Heart right ventricle (tissue), 16 donors: ENCODE measurements at regions not wholly inside any gene's neighbourhood (a gene's known extent, or its start where the extent isn't known, plus 50 kb on each side); places are given as distances from the start of the nearest gene placed in this dataset.

ENCODE experiments used
- ATAC-seq, 8 donors: fragments of 200-7000 bp; cut with Tn5 transposase; one replicate each; pipeline ENCODE4 v1.9.1; 2020; ENCODE audit warnings: mild to moderate bottlenecking in 8 of 8, moderate library complexity in 8 of 8, moderate number of reproducible peaks in 1 of 8
- DNase-seq, 2 donors: peaks; one replicate each; pipeline ENCODE4 v3.0.0-alpha.2; 2020
- H3K27ac ChIP-seq, 10 donors: fragments of 200-600 bp; sonication (generic) in 2 of 10; one replicate each; pipeline versions ENCODE4 v1.5.0 to v1.8.0; 2020 to 2022; ENCODE audit warnings: mild to moderate bottlenecking in 3 of 10
- H3K27me3 ChIP-seq, 7 donors: fragments of 200-600 bp; one replicate each; pipeline ENCODE4 v1.8.0; 2021 to 2022; ENCODE audit warnings: mild to moderate bottlenecking in 2 of 7
- H3K36me3 ChIP-seq, 9 donors: fragments of 200-600 bp; sonication (generic) in 1 of 9; one replicate each; pipeline versions ENCODE4 v1.5.0 to v1.8.0; 2020 to 2022; ENCODE audit warnings: mild to moderate bottlenecking in 2 of 9
- H3K4me1 ChIP-seq, 9 donors: fragments of 200-600 bp; sonication (generic) in 1 of 9; one replicate each; pipeline versions ENCODE4 v1.5.0 to v1.8.0; 2020 to 2022; ENCODE audit warnings: mild to moderate bottlenecking in 4 of 9
- H3K4me3 ChIP-seq, 10 donors: fragments of 200-600 bp; sonication (generic) in 2 of 10; one replicate each; pipeline versions ENCODE4 v1.5.0 to v1.8.0; 2020 to 2022; ENCODE audit warnings: mild to moderate bottlenecking in 7 of 10, moderate library complexity in 2 of 10
- H3K9me3 ChIP-seq, 11 donors: fragments of 200-600 bp in 10 of 11; sonication (generic) in 2 of 11; one replicate each; pipeline versions ENCODE4 v1.5.0 to v1.8.0; 2013 to 2022; ENCODE audit warnings: mild to moderate bottlenecking in 2 of 11, control low read depth in 1 of 11, moderate library complexity in 1 of 11
- WGBS, 2 donors: extraction: QIAGEN DNeasy Blood & Tissue Kit; methylation state at CpG; one replicate each; pipeline ENCODE4 v1.1.7; 2013; ENCODE audit warnings: inconsistent platforms in 1 of 2; 5-methylcytosine and 5-hydroxymethylcytosine counted together
- intact Hi-C, 10 donors: fragments of 100-400 bp; cut with DNase I; formaldehyde crosslinking; loops; one replicate each; pipeline versions ENCODE4 v1.11.1 to v1.14.2; 2022
- TF ChIP-seq, protein P1 (sequence below), 9 donors: fragments of 200-600 bp; sonication (generic) in 2 of 9; IDR thresholded peaks; one replicate each; pipeline versions ENCODE4 v1.5.0 to v1.8.0; 2021 to 2022; ENCODE audit warnings: antibody characterized with exemption in 9 of 9, mild to moderate bottlenecking in 5 of 9, moderate library complexity in 1 of 9
- donor health status: Arrhythmogenic right ventricular cardiomyopathy.
- donor health status: ischemic (EF 13 %, LVEDD 7.1; RV severe dilation, severe dysfunction).
- donor health status: healthy with polysubstance abuse.
- donor health status: DM: no; HTN: yes; CAD: no.
- donor health status: DM: no; HTN: no; CAD: no.
- donor health status: ischemic (EF 25% LVEDD 6.9; RV normal size, moderate dysfunction).
- donor health status: ischemic (EF 25% LVEDD 5.7; RV mildly dilated, moderate dysfunction).
- donor health status: healthy.
- donor health status: DM: yes; HTN: yes; CAD: no.
- donor health status: Ischemic cardiomyopathy.
- donor health status: ischemic (EF 35%, LVEDD 5.7; RV mildly dilated, moderate dysfunction).
- donor health status: nonischemic (EF 11% LVEDD 7.7; RV severe dilation, severe dysfunction).
- donor health status: DM: yes; HTN: yes; CAD: no.
- donor health status: PGD.
- donor health status: ischemic (EF 29% LVEDD 5.4; RV normal size, mild dysfunction).
- donor health status: nonischemic (EF 23%, LVEDD 6.1; RV moderate dilation, normal function).

DNA sequence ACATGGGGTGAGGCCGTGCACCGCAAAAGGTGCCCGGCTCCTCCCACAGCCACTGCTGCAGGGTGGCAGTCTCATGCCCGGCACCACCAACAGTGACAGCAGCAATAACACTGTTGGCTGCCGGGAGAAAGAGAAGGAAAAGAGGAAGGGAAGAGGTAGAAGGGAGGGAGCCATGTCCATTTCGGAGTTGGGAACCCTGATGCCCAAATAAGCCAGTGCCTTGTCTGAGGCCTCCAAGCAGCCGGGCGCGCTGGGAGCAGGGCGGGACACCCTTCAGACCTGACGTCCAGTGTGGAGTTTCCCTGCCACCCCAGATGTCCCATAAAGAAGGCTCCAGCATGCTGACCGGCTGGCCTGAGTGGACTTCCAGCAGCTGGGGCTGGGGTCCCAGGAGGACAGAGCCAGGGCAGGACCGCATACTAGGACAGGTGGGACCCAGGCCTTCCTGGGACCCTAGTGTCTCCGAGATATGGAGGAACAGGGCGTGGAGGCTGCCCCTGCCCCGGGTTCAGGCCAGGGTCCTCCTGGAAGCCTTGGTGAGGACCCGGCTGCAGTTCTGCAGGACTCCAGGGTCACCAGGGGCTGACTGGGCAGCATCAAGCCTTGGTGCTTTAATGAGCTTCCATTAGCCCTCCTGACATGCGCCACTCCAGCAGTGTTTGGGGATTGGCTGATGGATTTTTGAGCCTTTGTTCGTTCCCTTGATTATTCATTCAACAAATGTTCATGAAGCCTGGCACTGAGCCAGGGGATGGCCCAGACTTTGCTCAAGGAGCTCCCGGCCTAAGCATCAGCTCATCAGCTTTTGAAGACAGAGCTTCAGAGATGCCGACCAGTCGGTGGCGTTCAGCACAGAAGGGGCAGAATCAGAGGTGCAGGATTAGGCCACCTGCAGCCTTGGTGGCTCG lies 223.6 kb upstream of the CIBAR2 start:
- Histone ChIP-seq H3K27ac (no peak overlapping the region), H3K4me3 (no peak overlapping the region), H3K27me3 (peaks cover 0 to 1% (median 0%) of the 10 kb centered on the region in 7 donors), H3K9me3 (no peaks in the 10 kb centered on the region), H3K36me3 (no peaks in the 10 kb centered on the region), H3K4me1 (peaks cover 0 to 20% (median 2%) of the 10 kb centered on the region in 9 donors)
- DNase-seq: no peak
- no peak for ATAC-seq
- TF ChIP-seq, protein P1, sequence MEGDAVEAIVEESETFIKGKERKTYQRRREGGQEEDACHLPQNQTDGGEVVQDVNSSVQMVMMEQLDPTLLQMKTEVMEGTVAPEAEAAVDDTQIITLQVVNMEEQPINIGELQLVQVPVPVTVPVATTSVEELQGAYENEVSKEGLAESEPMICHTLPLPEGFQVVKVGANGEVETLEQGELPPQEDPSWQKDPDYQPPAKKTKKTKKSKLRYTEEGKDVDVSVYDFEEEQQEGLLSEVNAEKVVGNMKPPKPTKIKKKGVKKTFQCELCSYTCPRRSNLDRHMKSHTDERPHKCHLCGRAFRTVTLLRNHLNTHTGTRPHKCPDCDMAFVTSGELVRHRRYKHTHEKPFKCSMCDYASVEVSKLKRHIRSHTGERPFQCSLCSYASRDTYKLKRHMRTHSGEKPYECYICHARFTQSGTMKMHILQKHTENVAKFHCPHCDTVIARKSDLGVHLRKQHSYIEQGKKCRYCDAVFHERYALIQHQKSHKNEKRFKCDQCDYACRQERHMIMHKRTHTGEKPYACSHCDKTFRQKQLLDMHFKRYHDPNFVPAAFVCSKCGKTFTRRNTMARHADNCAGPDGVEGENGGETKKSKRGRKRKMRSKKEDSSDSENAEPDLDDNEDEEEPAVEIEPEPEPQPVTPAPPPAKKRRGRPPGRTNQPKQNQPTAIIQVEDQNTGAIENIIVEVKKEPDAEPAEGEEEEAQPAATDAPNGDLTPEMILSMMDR (IDR thresholded peaks at IDR 0.05): no peak
- WGBS, 2 donors: 90 to 93% methylated on average over 24 of the region's 24 CpGs
- intact Hi-C loops: no loop called here

- no peak for DNase-seq
- Histone ChIP-seq H3K4me3 (no peak overlapping the region), H3K4me1 (peaks cover 0 to 17% (median 0%) of the 10 kb centered on the region in 9 donors), H3K9me3 (no peaks in the 10 kb centered on the region), H3K36me3 (no peaks in the 10 kb centered on the region), H3K27me3 (no peaks in the 10 kb centered on the region), H3K27ac (no peak overlapping the region)
- TF ChIP-seq, protein P1 (IDR thresholded peaks at IDR 0.05): no peak
- ATAC-seq: no peak
- 95 to 96% methylated on average over 11 of the region's 11 CpGs for WGBS, 2 donors
- intact Hi-C loops: no loop called here
Observed at GRCh38 chr16:85337910-85338637, 225.8 kb upstream of the CIBAR2 start.

DNA sequence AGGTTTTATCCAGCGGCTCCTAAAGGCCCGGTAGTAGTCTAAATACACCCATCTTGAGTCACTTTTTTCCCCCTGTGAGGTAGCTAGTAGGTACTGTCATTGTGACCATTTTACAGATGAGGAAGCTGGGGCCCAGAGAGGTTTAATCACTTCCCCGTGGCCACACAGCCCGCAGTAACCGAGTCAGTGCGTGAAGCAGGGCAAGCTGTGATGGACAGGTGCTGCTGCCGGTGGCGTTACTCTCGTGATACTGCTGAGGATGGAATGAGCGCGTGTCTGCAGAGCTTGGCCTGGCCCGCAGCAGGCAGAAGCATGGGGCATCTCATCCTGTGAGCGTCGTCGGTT lies 226.3 kb upstream of the CIBAR2 start:
- H3K4me3 ChIP-seq: no peak overlapping the region
- H3K27me3 ChIP-seq: no peaks in the 10 kb centered on the region
- ATAC-seq: no peak
- TF ChIP-seq, protein P1 (IDR thresholded peaks at IDR 0.05): no peak
- intact Hi-C loops: no loop called here
- no peak for DNase-seq
- no peaks in the 10 kb centered on the region for H3K9me3 ChIP-seq
- H3K36me3 ChIP-seq: no peaks in the 10 kb centered on the region
- H3K27ac ChIP-seq: no peak overlapping the region
- H3K4me1 ChIP-seq: peaks cover 0 to 15% (median 0%) of the 10 kb centered on the region in 9 donors
- 93 to 94% methylated on average over 15 of the region's 15 CpGs for WGBS, 2 donors

DNA sequence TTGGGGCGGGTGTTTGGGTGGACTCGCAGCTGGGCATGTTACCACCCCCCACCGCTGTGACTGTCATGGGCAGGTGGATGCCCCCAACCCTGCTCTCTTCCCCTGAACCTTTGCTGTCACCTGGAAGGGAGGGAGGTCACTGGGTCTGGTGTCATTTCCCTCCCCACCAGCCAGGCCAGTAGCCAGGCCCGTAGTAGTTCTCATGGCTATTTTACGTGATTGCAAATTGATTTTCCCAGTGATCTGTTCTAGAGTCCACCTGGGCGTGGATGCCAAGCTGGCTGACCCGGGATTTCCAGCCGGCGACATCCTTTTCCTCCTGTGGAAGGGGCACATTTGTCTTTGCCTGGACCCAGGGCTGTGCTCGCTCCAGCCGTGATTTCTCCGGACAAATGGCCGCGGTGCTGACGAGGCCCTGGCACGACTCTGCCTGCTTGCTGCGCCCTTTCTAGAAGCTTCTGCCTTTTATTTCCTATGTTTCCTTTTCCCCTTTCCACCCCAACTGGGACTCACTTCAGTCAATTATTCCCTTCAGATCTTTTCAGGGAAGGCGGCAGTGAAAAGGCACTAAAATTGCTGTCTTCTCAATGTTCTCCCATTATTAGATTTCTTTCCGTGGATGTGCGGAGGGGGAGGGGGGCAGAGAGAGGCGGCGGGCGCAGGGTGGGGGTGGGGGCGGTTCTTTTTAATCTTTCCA lies 226.9 kb upstream of the CIBAR2 start:
- intact Hi-C loops: no loop called here
- Histone ChIP-seq H3K27me3 (no peaks in the 10 kb centered on the region), H3K9me3 (no peaks in the 10 kb centered on the region), H3K4me3 (no peak overlapping the region), H3K36me3 (no peaks in the 10 kb centered on the region), H3K4me1 (peaks cover 0 to 10% (median 0%) of the 10 kb centered on the region in 9 donors), H3K27ac (no peak overlapping the region)
- no peak for DNase-seq
- no peak for ATAC-seq
- 87 to 89% methylated on average over 24 of the region's 24 CpGs for WGBS, 2 donors
- TF ChIP-seq, protein P1 (IDR thresholded peaks at IDR 0.05): no peak
